GM18502 (cell line): ENCODE measurements at regions not wholly inside any gene's neighbourhood (a gene's known extent, or its start where the extent isn't known, plus 50 kb on each side); places are given as distances from the start of the nearest gene placed in this dataset.
"Not testable (repeated sequence)": the region's sequence is repeated elsewhere in the genome, so short reads cannot be mapped to it uniquely, and the experiment has no call there.

Experiments used
- ATAC-seq: cut with Tn5 transposase; IDR thresholded peaks from one replicate; pipeline ENCODE4 v1.9.1; 2021; ENCODE audit warnings: mild to moderate bottlenecking; ENCODE audit not compliant: unreplicated experiment, poor library complexity

DNA sequence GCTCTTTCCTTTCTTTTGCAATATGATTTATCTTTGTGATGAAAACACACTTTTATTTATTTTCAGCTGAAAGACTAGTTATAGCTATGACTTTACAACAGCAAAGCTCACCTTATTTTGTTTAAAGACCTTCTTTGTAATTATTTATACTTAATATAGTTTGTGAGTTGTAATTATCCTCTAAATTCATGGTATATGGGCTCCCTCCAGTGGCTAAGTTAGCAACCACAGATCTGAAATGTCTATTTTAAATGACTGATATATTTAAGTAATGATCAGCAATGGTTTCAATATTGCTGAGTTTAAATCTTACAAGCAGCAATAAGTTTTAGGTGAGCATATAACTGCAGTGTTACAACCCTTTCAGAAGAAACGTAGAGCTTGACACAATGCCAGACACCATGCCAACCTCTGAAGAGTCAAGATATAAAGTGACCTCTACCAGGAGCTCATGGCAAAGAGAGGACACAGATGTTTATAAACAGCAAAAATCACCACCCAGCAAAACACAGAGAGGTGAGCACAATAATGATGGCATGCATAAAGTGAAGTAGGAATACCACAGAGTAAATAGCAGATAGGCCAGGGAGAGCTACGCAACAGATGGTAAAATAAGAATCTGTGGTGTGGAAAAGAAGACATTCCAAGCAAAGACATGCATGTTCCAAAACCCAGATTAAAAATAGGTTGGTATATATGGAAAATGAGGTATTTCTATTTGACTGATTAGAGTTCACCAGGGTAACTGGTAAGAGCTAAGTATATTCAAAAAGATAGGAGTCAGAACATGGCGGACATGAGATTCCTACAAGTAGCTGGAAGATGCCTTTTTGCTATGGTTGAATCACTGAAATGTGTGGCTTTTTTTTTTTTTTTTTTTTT lies 143.7 kb upstream of the ZNF385D start:
- no peak for ATAC-seq

DNA sequence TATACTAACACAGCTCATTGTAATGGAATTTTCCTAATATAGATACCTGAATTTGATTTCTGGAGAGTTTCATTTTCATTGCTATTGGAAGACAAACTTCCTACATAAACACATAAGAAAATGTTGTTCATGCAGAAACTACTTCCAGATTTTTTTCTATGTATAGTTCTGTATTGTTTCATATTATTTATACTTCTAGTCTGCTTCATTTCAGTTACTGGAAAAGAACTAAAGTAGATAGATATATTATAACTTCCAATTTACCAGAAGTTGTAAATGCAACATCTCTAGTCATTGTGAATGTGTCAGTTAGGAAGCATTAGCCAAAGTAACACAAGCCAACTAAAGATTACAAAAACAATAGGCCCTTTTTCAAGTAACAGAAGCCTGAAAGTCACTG lies 147.3 kb upstream of the ZNF385D start:
- ATAC-seq: no peak

DNA sequence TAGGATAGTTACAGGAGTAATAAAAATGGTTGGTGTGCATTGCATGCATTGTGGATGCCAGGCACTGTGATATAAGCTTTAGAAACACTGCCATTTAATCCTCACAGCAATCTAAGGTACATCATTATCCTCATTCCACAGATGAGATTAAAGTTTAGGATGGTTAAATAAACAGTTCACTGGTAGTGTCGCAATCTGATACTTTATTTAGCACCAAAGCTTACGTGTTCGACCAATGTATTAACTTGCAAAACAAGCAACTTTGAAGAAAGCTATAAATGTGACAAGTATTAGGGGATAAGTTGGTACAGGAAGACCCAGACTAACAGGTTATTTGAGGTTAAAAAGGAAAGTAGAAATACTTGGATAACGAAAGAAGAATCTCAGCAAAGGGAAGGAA lies 150.5 kb upstream of the ZNF385D start:
- no peak for ATAC-seq

DNA sequence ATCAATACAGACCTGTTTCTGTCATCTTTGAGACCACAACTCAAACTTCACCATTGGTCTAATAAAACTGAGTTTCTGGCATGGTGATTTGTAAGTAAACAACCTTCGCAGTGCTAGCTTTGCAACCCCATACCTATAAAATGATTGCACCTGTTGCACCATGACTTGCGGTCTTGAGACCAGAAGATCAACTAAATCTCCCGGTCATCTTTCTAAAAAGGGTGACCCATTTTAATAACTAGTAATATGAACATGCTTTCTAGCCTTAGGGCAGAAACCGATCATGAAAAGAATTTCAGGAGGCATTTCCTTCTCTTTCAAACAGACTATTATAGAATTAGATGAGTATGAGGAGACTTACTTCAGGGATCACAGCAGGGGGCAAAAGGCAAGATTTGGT lies 151.9 kb upstream of the ZNF385D start:
- ATAC-seq: no peak

DNA sequence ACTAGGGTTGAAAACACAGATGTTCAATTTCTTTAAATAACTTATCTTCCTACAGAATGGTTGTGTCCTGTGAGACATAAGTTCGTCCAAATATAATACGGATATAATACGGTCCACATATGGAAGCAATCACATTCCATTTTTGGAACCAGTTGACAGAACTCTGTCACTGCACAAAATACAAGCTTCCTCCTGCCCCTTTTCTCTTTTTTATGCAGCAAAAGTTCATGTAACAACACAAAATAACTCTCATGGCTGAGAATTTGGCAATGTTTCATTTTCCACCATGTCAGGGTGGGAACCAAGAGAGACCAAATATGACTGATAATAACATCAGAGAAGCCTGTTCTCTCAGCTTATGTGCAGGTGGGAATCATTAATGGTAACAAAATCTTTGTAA lies 158.1 kb upstream of the ZNF385D start:
- ATAC-seq: no peak

DNA sequence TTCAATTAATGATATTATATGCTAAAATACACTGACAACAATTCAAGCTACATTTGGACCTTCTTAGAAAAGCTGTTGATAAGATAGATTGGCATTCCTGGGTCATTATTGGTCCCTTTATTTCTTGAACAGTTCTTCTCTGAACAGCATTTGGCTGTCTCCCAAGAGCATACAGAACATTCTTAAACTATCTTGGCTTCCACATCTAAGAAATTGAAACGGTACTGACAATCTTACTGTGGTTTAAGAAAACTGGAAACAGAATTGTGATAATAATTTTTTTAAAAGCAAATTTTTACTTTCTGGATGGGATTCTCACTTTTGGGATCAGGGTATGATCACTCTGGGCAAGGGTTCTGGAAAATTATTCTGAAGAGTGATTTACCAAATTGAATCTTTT lies 161.7 kb upstream of the ZNF385D start:
- no peak for ATAC-seq

DNA sequence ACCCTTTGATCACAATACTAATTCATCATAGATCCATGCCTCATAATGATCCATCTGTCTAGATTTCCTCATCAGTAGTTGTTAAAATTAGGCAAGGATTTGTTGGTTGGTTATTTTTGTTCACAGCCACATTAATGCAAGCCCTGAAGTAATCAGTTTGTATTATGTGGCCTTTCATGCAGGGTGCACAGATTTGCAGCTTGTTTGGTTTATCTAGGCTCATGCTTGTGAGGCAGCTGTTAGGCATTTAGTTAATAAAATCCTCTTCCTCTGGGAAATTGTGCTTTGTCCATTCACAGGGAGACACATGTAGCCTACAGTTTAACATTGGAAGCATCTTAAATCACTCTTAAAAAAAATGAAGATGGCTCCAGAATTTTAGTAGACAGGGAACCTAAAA lies 162.8 kb upstream of the ZNF385D start:
- ATAC-seq: no peak

DNA sequence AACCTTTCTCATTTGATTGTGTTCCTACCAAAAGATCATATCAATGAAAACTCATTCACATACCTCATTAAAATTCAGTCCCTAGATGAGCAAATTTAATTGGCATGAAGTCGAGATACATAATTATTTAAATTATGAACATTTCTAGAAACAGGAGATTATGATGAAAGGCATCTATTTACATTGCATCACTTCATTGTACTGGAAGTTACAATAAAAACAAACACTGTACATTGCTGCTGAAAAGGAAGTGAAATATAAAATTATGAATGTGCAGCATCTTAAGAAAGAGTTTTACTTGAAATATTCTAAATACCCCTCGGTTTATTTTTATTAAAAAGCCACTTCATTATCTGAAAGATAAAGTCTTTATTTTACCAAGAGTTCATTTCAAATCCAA lies 163.4 kb upstream of the ZNF385D start:
- no peak for ATAC-seq

DNA sequence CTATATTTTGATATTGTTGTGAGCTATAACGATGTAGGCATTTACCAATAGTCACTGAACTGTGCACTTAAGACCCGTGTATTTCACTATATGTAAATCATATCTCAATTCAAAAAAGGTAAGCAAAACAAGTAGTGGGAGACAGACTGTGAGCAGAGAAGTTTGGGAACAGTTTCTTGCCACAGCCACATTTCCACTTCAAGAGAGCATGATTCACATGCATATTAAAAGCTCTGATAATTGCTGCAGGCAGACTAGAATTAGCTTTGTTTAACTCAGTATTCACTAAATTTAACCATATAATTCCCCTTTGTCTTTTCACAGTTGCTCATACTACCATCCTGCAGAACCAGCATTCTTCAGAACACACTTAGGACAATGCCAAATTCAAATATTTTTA lies 168.4 kb upstream of the ZNF385D start:
- ATAC-seq: no peak

DNA sequence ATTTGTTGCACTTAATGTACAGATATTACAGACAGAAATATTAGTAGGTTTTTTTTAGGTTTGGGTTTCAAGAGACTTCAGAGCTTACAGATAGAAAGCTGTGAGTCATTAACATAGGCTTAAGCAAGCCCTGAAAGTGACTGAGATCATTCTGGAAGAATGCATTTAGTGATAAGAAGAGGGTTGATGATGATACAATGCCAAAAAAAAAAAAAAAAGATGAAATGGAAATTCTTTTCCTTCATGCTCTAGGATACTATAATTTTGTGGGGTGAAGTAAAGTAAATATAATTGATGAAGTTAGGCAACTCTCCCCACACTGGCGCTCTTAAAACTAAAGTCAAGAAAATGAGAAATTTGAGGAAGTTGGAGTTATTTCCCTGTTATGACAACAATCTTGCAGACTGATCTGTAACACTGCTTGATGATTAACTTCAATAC lies 169.4 kb upstream of the ZNF385D start:
- ATAC-seq: no peak

DNA sequence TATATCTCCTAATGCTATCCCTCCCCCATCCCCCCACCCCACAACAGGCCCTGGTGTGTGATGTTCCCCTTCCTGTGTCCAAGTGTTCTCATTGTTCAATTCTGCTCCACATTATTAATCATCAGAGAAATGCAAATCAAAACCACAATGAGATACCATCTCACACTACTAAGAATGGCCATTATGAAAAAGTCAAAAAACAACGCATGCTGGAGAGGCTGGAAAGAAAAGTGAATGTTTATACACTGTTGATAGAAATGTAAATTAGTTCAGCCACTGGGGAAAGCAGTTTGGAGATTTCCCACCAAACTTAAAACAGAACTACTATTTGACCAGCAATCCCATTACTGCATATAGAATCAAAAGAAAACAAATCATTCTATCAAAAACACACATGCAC lies 172.1 kb upstream of the ZNF385D start:
- not testable (repeated sequence) for ATAC-seq

DNA sequence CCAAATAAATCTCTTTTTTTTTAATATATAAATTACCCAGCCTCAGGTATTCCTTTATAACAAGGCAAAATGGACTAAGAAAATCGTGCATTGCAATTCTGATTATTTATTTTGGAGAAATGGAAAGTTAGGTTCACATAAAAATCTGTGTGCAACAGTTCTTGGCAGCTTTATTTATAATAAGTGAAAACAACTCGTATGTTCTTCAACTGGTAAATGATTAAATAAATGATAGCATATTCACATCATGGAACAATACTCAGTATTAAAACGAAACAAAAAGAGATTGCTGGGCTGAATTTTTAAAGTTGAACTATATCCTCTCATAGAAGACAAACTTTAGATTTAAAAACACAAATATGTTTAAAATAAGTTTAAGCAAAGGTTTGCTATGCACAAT lies 176.3 kb upstream of the ZNF385D start:
- no peak for ATAC-seq

DNA sequence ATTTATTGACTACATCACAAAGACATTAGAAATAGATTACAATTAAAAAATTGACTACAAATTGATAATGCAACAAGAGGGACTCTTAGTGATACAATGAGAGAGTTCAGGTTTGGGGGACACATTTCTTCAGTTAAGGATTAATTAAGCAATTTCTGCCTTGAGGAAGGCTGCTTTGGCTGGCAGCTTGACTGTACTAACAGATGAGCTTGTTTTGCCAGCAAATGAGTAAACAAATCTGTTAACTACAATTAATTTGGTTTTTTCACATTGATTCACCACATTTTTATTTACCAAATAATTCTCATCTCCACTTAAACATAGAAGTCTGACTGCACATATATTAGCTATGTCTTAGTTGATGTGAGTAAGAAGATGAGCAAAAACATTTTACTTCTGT lies 183.6 kb upstream of the ZNF385D start:
- ATAC-seq: no peak

DNA sequence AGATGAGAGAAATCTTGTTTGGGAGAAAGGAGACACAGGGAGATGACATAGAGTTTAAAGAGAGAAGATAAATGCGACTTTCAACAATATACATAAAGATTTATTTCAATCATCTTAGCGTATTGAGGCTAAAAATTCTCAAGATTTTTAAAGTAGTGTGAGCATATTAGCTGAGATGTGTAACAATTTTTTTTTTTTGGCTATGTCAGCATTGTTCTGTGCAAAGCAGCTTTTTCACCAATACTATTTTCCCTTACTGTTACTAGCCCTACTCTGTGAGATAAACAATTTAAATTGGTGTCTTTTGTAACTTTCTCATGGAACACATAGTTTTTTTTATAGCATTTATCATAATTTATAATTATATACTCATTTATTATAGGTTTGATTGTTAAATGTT lies 185.2 kb upstream of the ZNF385D start:
- ATAC-seq: no peak

DNA sequence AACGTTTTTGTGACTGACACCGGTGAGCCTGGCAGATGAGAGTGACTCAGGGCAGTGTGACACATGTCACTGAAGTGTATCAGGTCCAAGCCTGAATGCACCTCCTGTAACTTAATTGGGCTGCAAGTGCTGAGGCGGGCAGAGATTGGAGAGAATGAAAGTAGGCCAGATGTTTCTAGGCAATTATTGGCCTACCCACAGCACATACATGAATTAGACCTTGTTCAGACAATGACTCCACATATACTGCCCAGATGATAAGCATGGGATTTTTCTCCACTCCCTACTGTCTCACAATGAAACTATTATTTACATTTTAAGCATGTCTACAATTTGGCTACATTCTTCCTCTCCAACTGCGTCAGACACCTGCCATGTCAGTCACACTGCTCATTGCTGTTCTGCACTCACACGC lies 187.3 kb upstream of the ZNF385D start:
- no peak for ATAC-seq

DNA sequence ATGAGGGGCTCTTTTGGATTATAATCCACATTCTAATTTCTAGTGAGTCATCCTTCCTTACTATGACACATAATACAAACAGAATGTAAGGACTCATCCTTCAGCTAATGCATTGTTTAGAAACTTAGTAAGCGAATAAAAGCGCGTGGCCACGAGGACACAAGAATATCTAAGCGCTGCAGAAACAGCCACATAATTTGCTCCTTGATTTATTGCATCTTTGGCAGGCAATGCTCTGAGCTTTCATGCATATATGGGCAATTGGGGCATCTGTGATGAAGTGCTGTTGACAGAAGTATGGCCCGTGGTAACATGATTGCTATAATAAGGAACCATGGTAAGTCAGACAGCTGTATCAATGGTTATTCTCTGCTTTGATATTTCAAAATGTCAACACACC lies 191.3 kb upstream of the ZNF385D start:
- ATAC-seq: no peak

DNA sequence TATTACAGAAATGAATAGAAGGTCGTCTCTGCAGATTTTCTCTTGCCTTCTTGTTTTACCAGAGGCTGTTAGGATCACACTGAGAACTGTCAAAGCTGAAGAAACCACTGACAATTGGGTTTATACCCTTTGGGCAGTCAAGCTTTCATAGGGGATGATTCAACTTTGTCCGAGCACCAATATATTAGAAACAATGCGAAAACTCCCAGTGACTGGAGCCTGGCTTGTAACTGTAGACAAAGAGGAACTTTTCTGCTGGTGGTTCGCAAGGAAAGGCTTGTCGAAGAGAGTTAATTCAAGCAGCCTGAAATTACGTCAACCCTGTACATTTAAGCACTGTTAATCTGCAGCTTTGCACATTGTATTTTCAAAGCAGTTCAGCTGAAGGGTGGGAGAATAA lies 193.2 kb upstream of the ZNF385D start:
- ATAC-seq: no peak

DNA sequence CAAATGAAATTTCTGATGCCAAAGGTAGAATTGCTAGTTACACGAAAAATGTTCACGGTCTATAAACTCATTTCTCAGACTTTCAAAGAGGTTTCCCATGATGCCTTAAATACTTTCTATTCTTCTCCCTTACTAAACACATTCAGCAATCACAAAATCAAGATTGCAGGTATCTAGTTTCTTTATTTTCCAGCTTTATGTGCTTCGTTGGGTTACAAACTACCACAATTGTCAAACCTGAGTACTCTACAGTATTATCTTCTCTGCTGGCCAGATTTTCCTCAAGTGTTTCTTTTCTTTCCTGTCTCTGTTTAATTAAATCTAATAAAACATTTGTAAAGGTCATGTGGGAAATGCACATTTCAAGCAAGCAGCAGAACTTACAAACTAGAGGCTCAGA lies 201.8 kb upstream of the ZNF385D start:
- ATAC-seq: no peak

DNA sequence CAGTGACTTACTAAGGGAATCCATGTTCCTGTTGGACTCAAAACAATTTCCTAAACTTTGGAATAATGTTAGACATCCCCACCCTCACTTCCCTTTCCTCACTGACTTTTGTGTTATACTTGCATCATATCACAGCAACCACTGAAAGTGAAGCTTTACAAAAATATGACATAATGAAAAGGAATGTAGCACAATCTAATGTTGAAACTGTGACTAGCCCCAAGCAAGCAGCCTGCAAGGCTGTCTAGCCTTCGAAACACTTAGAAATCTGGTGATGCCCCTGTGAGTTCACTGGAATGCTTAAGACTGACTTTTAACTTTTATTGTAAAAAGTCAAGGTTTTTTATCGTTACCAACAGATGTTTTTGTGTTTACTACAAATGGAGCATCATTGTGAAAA lies 203.7 kb upstream of the ZNF385D start:
- no peak for ATAC-seq

DNA sequence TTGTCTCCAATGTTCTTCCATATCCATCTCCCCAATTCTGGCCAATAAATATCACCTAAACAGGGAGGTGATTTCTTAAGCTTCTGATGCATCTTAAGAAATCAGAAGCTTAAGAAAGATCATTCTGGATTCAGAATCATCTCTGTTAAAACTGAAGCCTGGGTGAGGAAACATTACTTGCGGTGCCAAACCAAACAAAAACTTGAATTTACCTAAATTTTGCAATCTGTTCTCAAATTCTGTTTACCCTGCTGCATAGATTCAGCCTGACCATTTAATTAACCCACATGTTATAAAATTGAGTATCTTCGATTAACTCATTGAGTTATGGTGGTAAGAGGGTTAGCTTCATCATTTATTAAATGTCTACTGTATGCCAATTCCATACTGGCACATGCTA lies 204.4 kb upstream of the ZNF385D start:
- ATAC-seq: no peak

DNA sequence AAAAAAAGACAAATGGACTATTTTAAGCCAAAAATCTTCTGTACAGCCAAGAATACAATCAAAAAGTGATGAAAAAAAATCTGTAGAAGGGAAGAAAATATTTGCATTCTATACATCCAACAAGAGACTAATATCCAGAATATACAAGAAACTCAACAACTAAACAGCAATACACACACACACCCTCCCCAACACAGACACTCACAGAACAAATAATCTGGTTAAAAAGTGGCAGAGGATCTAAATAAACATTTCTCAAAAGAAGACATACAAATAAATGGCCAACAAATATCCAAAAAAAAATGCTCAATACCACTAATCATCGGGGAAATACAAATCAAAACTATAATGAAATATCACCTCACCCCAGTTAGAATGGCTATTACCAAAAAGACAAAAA lies 209.0 kb upstream of the ZNF385D start:
- ATAC-seq: no peak

DNA sequence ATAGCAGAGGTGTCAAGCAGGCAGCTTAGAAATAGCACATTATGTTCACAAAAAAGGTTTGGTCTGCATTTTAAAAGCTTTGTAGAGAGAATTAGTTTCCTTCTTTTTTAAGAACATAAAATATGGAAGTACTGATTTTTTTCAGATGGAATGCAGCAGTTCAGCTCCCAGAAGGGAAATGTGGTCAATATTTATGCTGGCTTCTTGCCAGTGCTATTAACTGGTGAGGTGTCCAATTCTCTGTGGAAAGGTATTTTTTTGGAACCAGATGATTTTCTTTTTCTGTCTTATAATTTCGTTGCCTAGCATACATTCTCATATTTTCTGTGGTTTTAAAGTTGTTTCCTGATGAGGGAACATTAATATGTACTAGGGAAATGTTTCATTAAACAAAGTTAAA lies 211.4 kb upstream of the ZNF385D start:
- ATAC-seq: no peak
